SIG-M5 treated with dmso at 0.1 percent for 504 hours (cell line): ENCODE measurements at regions not wholly inside any gene's neighbourhood (a gene's known extent, or its start where the extent isn't known, plus 50 kb on each side); places are given as distances from the start of the nearest gene placed in this dataset.

Experiments
- DNase-seq: peaks from one replicate; lab custom pipeline; 2025; ENCODE audit not compliant: unreplicated experiment; lab: John Stamatoyannopoulos, UW

GRCh38 chr7:77484785-77485184 lies 52.3 kb upstream of the PTPN12 start:
- DNase-seq, result no peak

DNA sequence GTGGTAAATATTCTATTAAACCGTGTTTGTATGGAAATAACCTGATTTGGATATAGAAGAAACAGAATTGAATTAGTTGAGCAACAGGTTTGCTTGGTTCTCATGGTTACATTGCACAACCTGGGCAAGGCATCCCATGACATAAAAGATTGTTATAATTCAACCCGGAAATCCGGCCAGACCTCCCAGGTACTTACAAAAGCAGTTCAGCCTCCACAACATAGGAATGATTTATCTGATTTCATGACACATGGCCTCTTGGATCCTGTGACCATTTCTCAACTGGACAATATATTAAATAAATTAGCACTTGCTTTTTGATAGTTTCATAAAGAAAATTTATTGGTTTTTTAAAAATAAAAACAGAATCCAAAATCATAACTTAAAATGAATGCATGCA lies 55.1 kb upstream of the PTPN12 start:
- peak; percentile 87 for DNase-seq

GRCh38 chr7:77481615-77482014 lies 55.5 kb upstream of the PTPN12 start:
- peak; percentile 63 for DNase-seq

DNA sequence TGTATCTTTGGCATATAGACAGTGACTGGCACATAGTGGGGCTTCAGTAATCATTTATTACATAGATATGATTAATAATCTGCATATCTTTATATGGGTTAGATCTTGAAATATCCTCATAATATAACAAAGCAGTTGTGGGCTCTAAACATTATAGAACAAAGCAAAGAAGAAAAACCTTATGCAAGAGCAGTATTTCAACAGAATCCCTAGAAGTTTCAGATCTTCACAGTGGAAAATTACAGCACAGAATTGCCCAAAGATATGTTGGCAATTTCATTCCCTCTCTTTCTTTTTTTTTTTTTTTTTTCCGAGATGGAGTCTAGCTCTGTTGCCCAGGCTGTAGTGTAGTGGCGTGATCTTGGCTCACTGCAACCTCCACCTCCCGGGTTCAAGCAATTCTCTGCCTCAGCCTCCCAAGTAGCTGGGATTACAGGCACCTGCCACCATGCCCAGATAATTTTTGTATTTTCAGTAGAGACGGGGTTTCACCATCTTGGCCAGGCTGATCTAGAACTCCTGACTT lies 56.9 kb upstream of the PTPN12 start:
- DNase-seq, result peak; percentile 66

- peak; percentile 37 for DNase-seq
These were observed 57.5 kb upstream of the PTPN12 start for GRCh38 chr7:77479536-77480088.

DNA sequence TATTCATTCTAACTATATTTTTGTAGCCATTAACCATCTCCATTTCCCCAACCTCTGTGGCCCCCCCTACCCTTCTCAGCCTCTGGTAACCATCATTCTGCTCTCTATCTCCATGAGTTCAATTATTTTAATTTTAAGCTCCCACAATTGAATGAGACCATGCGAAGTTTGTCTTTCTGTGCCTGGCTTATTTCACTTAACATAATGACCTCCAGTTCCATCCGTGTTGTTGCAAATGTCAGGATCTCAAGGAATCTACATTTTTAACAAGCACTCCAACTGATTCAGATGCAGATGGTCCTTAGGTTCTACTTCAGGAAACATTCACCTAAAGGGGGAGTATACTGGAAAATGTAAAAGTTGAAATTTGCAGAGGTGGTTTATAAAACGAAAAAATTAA lies 60.2 kb upstream of the PTPN12 start:
- DNase-seq, result no peak

DNA sequence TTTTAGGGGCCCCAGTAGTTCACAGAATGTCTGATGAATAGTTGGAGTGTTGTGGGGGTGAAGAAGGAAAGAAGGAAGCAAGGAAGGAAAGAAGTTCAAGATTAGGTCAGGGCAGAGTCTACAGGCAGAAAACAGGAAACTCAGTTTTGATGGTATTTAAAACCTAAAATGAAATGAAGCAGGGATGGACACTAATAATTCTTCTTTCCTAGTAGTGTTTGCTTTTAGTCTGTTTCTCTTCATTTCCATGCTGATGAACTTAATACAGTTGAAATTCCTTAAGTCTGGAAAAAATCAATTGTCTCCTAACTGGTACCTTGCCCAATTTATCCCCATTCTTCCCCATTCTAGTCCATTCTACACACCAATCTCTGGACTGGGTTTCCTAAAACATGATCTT lies 59.0 kb upstream of the GSAP start:
- DNase-seq, result peak; percentile 20

GRCh38 chr7:77474756-77475155 lies 58.6 kb upstream of the GSAP start:
- no peak for DNase-seq

GRCh38 chr7:77473229-77474005 lies 57.3 kb upstream of the GSAP start:
- DNase-seq, result peak; percentile 66

DNA sequence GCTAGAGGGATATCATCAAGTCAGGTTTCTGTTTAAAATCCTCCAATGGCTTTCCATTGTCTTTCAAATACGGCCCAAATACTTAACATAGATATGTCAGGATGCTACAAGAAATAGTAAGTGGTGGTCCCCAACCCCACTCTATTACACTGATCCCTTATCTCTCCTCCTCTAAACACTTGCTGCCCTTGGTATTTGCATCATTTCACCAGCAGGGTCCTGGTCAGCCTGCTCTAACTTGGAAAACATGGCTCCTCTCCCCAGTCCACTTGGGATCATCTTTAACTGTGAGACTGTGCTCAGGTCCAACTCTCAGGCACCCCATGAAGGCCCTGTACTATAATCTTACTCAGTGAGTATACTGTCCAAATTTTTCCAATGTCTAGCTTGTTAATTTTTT lies 53.8 kb upstream of the GSAP start:
- no peak for DNase-seq

- DNase-seq, result no peak
These were observed 51.3 kb upstream of the GSAP start for GRCh38 chr7:77467408-77467807.

- DNase-seq, result peak; percentile 56
These were observed 50.3 kb upstream of the GSAP start for GRCh38 chr7:77466450-77466849.
